Activated CD4-positive, alpha-beta T cell treated with anti-CD3 and anti-CD28 coated beads for 1 hour (primary cell): ENCODE measurements at regions not wholly inside any gene's neighbourhood (a gene's known extent, or its start where the extent isn't known, plus 50 kb on each side); places are given as distances from the start of the nearest gene placed in this dataset.
A peak's percentile ranks its signal among the peaks of the same experiment; 100 is the strongest.

Experiments used
- DNase-seq: peaks from one replicate; pipeline ENCODE4 v3.0.0-alpha.2; 2020

GRCh38 chr6:148110925-148111324 lies 231.7 kb upstream of the SASH1 start:
- no peak for DNase-seq

GRCh38 chr6:148112851-148113319 lies 229.8 kb upstream of the SASH1 start:
- no peak for DNase-seq

- no peak for DNase-seq
These were observed 226.6 kb upstream of the SASH1 start for GRCh38 chr6:148116001-148116400.

GRCh38 chr6:148118244-148118643 lies 224.4 kb upstream of the SASH1 start:
- no peak for DNase-seq

- DNase-seq: no peak
These were observed 214.5 kb upstream of the SASH1 start for GRCh38 chr6:148128014-148128730.

- DNase-seq: no peak
These were observed 208.0 kb upstream of the SASH1 start for GRCh38 chr6:148134592-148134991.

- DNase-seq: no peak
These were observed 206.1 kb upstream of the SASH1 start for GRCh38 chr6:148136586-148136985.

GRCh38 chr6:148137652-148138051 lies 205.0 kb upstream of the SASH1 start:
- DNase-seq: no peak

- no peak for DNase-seq
These were observed 204.1 kb upstream of the SASH1 start for GRCh38 chr6:148138573-148138972.

GRCh38 chr6:148140772-148141557 lies 201.7 kb upstream of the SASH1 start:
- no peak for DNase-seq

- no peak for DNase-seq
These were observed 199.8 kb upstream of the SASH1 start for GRCh38 chr6:148142821-148143220.

GRCh38 chr6:148143771-148144170 lies 198.9 kb upstream of the SASH1 start:
- DNase-seq: no peak

GRCh38 chr6:148144917-148145521 lies 197.6 kb upstream of the SASH1 start:
- peak; percentile 11 for DNase-seq

GRCh38 chr6:148146717-148147462 lies 195.7 kb upstream of the SASH1 start:
- DNase-seq: no peak

- no peak for DNase-seq
These were observed 195.2 kb upstream of the SASH1 start for GRCh38 chr6:148147463-148147830.

- DNase-seq: no peak
These were observed 190.6 kb upstream of the SASH1 start for GRCh38 chr6:148151896-148152643.

GRCh38 chr6:148154668-148155067 lies 188.0 kb upstream of the SASH1 start:
- no peak for DNase-seq

GRCh38 chr6:148155293-148155692 lies 187.3 kb upstream of the SASH1 start:
- no peak for DNase-seq

GRCh38 chr6:148157841-148158240 lies 184.8 kb upstream of the SASH1 start:
- no peak for DNase-seq

- no peak for DNase-seq
These were observed 178.0 kb upstream of the SASH1 start for GRCh38 chr6:148164645-148165044.

GRCh38 chr6:148166339-148166968 lies 176.2 kb upstream of the SASH1 start:
- no peak for DNase-seq

- no peak for DNase-seq
These were observed 172.9 kb upstream of the SASH1 start for GRCh38 chr6:148169706-148170105.
